NCI-H2227 (cell line): ENCODE measurements at regions not wholly inside any gene's neighbourhood (a gene's known extent, or its start where the extent isn't known, plus 50 kb on each side); places are given as distances from the start of the nearest gene placed in this dataset.
"Not testable (repeated sequence)": the region's sequence is repeated elsewhere in the genome, so short reads cannot be mapped to it uniquely, and the experiment has no call there.

Experiments used
- DNase-seq: peaks from one replicate; lab custom pipeline; 2025; ENCODE audit not compliant: unreplicated experiment; lab: John Stamatoyannopoulos, UW

GRCh38 chr15:93748710-93749109 lies 482.7 kb upstream of the MCTP2 start:
- DNase-seq: no peak

DNA sequence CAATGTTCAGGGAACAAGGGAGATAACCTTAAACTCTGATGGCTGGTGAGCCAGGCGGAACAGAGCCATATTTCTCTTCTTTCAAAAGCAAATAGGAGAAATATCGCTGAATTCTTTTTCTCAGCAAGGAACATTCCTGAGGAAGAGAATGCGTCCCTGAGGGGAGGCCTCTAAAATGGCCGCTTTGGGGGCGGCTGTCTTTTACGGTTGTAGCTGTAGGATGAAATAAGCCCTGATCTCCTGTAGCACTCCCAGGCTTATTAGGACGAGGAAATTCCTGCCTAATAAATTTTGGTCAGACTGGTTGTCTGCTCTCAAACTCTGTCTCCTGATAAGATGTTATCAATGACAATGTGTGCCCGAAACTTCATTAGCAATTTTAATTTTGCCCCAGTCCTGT lies 496.4 kb upstream of the MCTP2 start:
- not testable (repeated sequence) for DNase-seq

DNA sequence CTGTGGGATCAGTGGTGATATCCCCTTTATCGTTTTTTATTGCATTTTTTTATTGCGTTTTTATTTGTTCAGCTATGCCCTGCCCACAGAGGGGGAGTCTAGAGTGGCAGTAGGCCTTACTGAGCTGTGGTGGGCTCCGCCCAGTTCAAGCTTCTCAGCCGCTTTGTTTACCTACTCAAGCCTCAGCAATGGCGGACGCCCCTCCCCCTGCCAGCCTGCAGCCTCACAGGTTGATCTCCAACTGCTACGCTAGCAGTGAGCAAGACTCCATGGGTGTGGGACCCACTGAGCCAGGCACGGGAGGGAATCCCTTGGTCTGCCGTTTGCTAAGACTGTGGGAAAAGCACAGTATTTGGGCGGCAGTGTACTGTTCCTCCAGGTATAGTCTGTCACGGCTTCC lies 500.6 kb upstream of the MCTP2 start:
- no peak for DNase-seq

GRCh38 chr15:93722165-93722564 lies 509.2 kb upstream of the MCTP2 start:
- DNase-seq: no peak

GRCh38 chr15:93720607-93721006 lies 510.8 kb upstream of the MCTP2 start:
- no peak for DNase-seq

GRCh38 chr15:93719921-93720351 lies 511.4 kb upstream of the MCTP2 start:
- DNase-seq: no peak

GRCh38 chr15:93716615-93717231 lies 514.6 kb upstream of the MCTP2 start:
- DNase-seq: peak; percentile 39

DNA sequence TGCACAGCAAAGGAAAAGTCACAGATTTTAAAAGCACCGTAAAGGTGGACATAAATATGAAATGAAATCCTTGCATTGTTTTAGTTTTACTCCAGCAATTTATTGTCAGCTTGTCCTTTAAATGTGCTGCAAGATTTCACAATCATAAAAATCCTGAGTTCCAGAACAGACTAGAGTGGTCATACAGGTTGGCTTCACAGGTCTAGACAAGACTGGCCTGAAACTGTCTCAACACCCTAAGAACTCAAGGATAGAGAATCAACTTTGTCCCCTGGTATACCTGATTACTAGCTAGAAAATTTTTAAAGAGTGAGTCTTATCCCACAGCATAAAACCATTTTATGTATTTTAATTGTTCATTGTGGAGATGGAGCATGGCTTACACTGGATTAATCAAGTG lies 521.7 kb upstream of the MCTP2 start:
- DNase-seq: no peak

GRCh38 chr15:93708724-93709445 lies 522.5 kb upstream of the MCTP2 start:
- no peak for DNase-seq

DNA sequence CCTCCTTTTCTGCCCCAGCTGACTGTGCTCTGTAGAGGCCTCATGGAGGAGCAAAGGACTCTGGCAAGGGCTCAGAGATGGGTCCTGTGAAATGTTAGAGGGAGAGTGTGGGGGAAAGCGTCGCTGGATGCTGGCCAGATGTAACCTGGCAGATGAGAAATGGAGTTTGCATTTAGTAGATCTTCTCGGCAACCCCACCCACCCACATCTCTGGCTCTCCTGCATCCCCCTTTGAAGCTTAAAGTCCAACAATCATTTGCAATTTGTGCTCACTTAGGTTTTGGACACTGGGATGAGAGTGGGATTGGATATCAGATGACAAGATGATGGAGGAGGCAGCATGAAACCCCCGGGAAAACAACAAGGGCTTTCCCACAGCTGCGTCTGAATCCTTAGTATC lies 523.6 kb upstream of the MCTP2 start:
- DNase-seq: no peak

- no peak for DNase-seq
These were observed 524.7 kb upstream of the MCTP2 start for GRCh38 chr15:93706495-93707292.

DNA sequence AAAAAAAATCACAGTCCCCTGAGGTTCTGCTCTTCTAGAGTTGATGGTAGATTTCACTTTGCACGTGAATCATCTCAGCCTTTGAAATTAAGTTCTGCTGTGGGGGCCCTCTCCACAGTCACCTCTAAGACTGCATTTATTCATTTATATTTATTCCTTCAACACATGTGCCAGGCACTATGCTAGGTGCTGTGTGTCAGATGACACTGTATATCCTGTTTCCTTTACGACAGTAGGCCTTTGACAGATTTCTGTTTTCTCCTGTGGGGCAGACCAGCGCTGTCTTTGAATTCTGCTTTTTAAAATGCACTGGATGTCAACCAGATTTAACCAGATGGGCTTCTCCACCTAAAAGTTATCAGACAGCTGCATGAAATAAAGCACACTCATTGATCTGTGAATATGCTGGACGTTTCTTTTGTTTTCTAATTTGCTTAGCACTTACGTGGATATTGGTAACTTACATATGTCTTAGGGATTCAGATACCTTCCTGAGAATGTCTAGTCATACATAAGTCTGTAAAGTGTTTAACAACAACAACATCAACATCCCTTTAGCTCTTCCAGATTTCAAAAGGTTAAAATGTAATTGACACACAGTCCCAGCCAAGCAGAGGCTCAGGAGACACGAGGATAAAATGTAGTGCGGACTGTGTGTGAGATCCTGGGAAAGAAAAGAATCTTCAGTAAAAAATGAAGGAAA lies 525.5 kb upstream of the MCTP2 start:
- no peak for DNase-seq

DNA sequence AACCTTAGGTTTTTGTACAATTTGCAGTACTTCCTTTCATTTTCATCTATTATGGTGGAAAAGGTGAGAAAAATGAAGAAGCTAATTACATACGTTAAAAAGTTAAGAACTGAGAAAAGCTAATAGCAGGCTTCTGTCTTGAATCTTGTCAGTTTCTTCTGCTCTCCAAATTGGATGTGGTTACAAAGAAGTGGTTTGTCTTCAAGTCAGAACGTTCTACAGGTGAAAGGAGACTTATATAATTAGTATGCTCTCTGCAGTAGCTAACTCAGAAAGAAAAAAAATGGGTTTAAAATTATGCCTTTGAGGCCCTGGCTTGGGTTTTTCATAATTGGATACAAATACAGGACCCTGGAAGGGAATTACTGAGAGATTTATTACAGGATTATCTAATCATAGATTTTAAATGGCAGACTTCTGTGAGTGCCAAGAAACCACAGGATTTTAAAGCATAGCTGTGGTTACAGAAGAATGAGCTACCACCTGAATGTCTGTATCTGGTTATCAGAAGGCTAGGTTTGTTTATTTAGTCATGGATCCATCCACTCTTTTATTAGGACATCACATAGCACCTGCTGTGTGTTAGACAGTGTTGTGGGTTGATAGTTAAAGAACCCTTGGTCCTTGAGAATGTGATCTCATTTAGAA lies 528.1 kb upstream of the MCTP2 start:
- peak; percentile 63 for DNase-seq

- DNase-seq: no peak
These were observed 531.3 kb upstream of the MCTP2 start for GRCh38 chr15:93700051-93700450.

DNA sequence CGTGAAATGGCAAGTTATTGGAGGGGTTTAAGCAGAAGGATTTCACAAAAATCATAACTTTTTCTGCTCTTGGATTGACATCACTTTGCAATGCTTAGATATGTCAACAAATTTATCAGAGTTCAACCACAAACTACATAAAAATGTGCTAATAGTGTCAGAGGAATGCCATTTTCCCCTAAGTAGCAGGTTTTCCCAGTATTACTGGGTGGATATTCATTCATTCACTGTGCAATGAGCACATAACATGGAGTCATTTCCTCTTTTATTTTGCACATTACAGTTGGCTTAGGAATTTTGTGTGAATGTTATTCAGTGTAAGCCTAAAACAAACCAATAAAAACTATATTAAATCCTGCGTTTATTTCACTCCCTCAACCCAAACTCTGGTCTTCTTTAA lies 537.3 kb upstream of the MCTP2 start:
- no peak for DNase-seq

DNA sequence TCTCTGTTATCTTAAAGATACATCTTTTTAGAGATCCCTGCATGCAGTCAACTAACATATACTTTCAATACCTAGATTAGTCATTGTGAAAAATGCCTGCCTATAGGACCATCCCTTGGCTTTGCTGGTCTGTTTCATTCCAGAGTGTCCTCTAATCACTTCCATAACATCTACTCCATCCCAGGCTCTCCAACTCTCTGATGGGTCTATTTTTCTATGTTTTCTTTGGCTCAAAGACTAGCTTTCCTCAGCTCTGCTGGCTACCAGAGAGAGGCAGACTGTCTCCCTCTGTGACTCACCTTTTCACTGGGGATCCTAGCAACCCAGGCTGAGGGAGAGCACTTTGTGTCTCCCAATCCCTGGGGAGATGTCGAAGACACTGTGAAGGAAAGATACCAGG lies 547.7 kb upstream of the MCTP2 start:
- no peak for DNase-seq

GRCh38 chr15:93671387-93671943 lies 559.9 kb upstream of the MCTP2 start:
- no peak for DNase-seq

- no peak for DNase-seq
These were observed 560.4 kb upstream of the MCTP2 start for GRCh38 chr15:93670931-93671330.

DNA sequence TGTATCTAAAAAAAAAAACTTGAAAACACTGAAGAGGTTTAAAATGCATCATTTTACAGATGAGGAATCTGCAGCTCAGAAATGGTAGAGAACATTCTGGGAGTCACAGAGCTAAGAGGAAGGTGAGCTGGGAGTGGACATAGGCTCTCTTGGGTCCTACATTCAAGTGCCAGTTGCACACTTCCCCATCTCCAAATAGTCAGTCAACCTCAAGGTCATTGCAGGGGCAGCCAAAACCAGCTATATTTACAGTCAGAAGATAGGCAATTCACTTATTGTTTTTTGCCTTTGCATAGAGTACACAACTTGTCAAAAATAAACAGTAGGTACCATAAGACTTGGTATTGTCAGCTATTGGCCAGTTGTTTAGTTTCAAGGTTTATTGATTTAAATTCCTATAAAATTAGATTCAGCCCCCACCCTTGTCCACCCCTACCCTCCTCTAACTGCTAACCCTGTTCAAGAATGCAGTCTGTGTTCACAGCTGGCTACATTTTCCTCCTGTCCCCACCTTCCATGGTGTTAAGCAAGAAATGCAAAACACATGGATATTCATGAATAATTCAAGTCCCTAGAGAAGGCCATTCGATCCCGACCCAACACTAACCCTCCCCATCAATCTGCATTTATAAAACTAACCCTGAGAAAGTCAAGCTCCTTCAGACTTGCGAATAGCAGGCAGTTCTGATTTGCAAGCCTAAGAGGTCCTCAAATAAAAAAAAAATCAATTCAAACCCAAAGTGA lies 567.0 kb upstream of the MCTP2 start:
- DNase-seq: no peak
